ENCODE measurements at regions not wholly inside any gene's neighbourhood (a gene's known extent, or its start where the extent isn't known, plus 50 kb on each side); places are given as distances from the start of the nearest gene placed in this dataset.

DNA sequence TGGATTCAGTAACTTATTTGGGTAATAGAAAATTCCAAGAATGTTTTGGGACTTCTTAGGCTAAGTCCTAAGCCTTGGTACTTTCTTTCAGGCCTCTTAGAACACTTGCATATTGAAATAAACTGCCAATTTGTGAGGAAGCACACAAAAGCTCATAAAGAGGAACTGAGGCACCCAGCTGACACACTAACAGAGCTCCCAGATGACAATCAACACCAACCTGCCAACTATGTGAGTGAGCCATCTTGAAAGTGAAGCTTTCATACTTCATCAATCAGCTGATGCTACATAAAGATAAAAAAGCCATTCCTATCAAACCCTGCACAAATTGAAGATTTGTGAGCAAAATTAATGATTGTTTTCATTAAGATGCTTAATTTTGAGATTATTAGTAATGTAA lies 832.5 kb upstream of the EPHA7 start:
- TF ChIP-seq CTCF (IDR thresholded peaks at IDR 0.05): no peak
- TF ChIP-seq POLR2A (IDR thresholded peaks at IDR 0.05): no peak

Data from right lobe of liver (tissue), 4 donors.